ENCODE measurements at regions not wholly inside any gene's neighbourhood (a gene's known extent, or its start where the extent isn't known, plus 50 kb on each side); places are given as distances from the start of the nearest gene placed in this dataset.
"Not testable (repeated sequence)": the region's sequence is repeated elsewhere in the genome, so short reads cannot be mapped to it uniquely, and the experiment has no call there.

GRCh38 chr10:28997734-28998133 lies 291.1 kb upstream of the LYZL1 start:
- peak; percentile 19 for DNase-seq (ENCODE audit: low read depth)
- no peak for TF ChIP-seq CTCF (IDR thresholded peaks at IDR 0.05; ENCODE audit: low read length, missing control alignments)
- H3K4me3 ChIP-seq (replicated peaks; ENCODE audit: low read depth, low read length) = no peak overlapping the region

GRCh38 chr10:29001801-29002200 lies 287.1 kb upstream of the LYZL1 start:
- no peak for DNase-seq (ENCODE audit: low read depth)
- no peak for TF ChIP-seq CTCF (IDR thresholded peaks at IDR 0.05; ENCODE audit: low read length, missing control alignments)
- no peak overlapping the region for H3K4me3 ChIP-seq (replicated peaks; ENCODE audit: low read depth, low read length)

- DNase-seq (ENCODE audit: low read depth); H3K4me3 ChIP-seq (replicated peaks; ENCODE audit: low read depth, low read length): not testable (repeated sequence)
Observed at GRCh38 chr10:29003014-29003413, 285.9 kb upstream of the LYZL1 start.

GRCh38 chr10:29005988-29006387 lies 282.9 kb upstream of the LYZL1 start:
- no peak for DNase-seq (ENCODE audit: low read depth)
- no peak for TF ChIP-seq CTCF (IDR thresholded peaks at IDR 0.05; ENCODE audit: low read length, missing control alignments)
- H3K4me3 ChIP-seq (replicated peaks; ENCODE audit: low read depth, low read length) = no peak overlapping the region

- no peak overlapping the region for H3K4me3 ChIP-seq (replicated peaks; ENCODE audit: low read depth, low read length)
- DNase-seq (ENCODE audit: low read depth) = no peak
- no peak for TF ChIP-seq CTCF (IDR thresholded peaks at IDR 0.05; ENCODE audit: low read length, missing control alignments)
Observed at GRCh38 chr10:29007370-29007747, 281.5 kb upstream of the LYZL1 start.

- H3K4me3 ChIP-seq (replicated peaks; ENCODE audit: low read depth, low read length) = no peak overlapping the region
- peak; percentile 14 for DNase-seq (ENCODE audit: low read depth)
- TF ChIP-seq CTCF (IDR thresholded peaks at IDR 0.05; ENCODE audit: low read length, missing control alignments) = no peak
Observed at GRCh38 chr10:29007748-29008610, 280.9 kb upstream of the LYZL1 start.

GRCh38 chr10:29009464-29009863 lies 279.4 kb upstream of the LYZL1 start:
- TF ChIP-seq CTCF (IDR thresholded peaks at IDR 0.05; ENCODE audit: low read length, missing control alignments) = no peak
- DNase-seq (ENCODE audit: low read depth) = no peak
- H3K4me3 ChIP-seq (replicated peaks; ENCODE audit: low read depth, low read length) = no peak overlapping the region

Data from fibroblast of pulmonary artery (primary cell).